ENCODE measurements at regions not wholly inside any gene's neighbourhood (a gene's known extent, or its start where the extent isn't known, plus 50 kb on each side); places are given as distances from the start of the nearest gene placed in this dataset.

DNA sequence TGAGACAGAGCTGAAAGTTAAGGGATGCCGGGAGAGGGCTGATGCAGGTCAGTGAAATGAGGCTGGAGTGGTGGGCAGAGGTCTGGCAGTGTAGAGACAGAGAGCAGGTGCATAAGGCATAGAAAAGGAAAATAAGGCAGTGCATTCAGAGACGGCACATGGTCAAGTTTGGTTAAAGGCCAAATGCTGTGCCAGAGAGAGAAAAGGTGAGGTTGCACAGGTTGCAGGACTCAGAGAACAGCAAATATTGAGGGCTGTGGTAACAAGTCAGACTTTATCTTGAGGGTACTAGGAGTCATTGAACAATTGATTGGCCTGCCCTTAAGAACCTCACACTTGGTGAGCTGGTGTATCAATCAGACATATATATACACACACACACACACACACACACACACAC is 102.9 kb upstream of the TSHZ2 start:
- DNase-seq (ENCODE audit: low spot score): no peak
- in situ Hi-C loops (cut with HindIII; ENCODE audit: low sequenced_read_pairs): no loop called here

DNA sequence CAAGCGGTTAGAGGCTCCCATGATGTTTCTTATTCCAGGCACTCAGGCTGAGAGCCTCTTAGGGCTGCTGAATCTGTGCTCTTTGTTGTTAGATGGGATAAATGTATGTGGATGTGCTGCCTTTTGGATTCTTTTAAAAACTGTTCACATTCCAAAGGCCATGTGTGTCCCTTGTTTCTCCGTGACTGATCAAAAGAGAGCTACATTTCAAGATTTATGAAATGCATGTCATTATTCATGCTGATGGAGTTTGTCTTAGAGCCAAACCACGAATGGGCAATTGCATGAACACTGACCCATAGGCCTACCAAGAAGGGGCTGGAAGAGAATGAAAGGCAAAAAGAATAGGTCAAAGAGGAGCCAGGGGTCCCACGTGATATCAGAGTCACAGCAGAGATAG is 104.9 kb upstream of the TSHZ2 start:
- in situ Hi-C loops (cut with HindIII; ENCODE audit: low sequenced_read_pairs): no loop called here
- DNase-seq (ENCODE audit: low spot score): no peak

DNA sequence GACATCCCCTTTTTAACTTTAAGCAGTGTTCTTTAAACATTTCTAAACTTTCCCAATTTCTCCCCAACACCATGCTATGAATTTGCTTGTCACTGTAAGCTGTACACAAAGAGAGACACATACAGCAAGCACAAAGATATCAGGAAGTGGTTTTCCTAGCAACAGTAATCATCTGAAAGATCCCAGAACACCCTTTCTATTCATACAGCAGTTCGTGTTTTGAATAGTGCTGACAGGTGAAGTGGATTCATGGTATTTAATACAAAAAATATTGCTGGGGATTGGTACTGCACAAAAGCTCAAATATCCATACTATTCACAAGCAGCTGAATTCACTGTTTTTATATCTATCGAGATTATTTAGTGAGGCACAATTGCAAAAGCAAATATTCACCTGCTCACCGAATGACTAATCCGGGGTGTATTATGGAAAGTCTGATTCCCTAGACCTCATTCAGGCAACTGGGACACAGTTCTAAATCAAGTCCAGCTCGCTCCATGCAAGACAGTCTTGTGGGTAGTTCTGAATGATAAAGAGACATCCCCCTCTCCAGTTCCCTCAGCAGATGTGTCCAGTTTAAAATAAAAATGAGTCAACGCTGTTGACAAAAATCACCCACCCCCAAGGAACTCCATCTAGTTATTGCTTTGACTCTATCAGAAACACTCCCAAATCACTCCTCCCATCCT is 107.1 kb upstream of the TSHZ2 start:
- no peak for DNase-seq (ENCODE audit: low spot score)
- in situ Hi-C loops (cut with HindIII; ENCODE audit: low sequenced_read_pairs): no loop called here

DNA sequence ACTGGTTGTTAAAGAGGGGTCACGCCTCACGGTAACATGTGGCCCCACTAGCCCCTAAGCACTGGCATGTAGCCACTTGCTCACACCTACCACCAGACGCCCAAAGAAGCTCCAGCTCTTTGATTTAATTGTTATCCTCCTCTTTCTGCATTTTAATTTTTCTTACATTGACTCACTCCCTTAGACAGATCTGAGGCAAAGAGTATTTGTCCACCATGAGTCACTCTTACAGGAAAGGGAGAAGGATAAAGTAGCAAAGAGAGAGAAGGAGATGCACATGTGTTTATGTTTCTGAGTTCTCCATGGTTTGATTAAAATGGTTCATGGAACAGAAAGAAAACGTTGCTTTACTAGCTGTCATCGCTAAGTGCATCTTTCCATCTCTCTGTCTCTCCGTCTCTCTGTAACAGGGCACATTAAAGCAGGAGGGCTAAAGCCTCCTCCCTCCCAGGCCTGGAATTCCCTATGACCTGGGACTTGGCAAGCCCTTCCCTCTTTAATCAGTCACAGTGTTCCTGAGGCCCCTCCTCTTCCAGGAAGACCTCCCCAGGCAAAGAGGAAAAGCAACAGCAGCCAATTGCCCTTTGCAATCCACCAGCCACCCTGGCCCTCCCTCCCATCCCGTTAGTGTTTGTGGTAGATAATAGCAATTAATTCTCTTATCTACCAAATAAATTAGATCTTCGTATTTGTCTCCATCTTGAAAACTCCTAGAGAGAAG is 112.8 kb upstream of the TSHZ2 start:
- in situ Hi-C loops (cut with HindIII; ENCODE audit: low sequenced_read_pairs): no loop called here
- DNase-seq (ENCODE audit: low spot score): no peak

GRCh38 chr20:52852714-52853113 is 119.4 kb upstream of the TSHZ2 start:
- DNase-seq (ENCODE audit: low spot score): no peak
- in situ Hi-C loops (cut with HindIII; ENCODE audit: low sequenced_read_pairs): no loop called here

- no peak for DNase-seq (ENCODE audit: low spot score)
- in situ Hi-C loops (cut with HindIII; ENCODE audit: low sequenced_read_pairs): no loop called here
These were observed 124.3 kb upstream of the TSHZ2 start for GRCh38 chr20:52847731-52848359.

- in situ Hi-C loops (cut with HindIII; ENCODE audit: low sequenced_read_pairs): no loop called here
- DNase-seq (ENCODE audit: low spot score): no peak
These were observed 125.0 kb upstream of the TSHZ2 start for GRCh38 chr20:52847029-52847660.

DNA sequence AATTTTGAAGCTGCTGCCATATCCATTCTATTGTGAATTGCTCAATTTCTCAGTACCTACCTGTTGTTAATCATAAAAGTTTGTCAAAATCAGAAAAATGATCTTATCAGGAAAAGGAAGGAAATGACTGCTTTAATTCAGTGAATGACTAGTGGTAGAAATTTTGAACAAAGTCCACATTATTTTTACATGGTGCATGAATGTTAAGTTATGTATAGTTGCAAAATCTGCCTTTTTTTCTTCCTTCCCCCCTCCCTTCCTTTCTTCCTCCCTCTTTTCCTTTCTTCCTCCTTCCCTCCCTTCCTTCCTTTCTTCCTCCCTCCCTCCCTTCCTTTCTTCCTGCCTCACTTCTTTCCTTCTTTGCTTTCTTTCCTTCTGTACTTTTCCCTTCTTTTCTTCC is 127.1 kb upstream of the TSHZ2 start:
- no peak for DNase-seq (ENCODE audit: low spot score)
- in situ Hi-C loops (cut with HindIII; ENCODE audit: low sequenced_read_pairs): no loop called here

- in situ Hi-C loops (cut with HindIII; ENCODE audit: low sequenced_read_pairs): no loop called here
- no peak for DNase-seq (ENCODE audit: low spot score)
These were observed 128.7 kb upstream of the TSHZ2 start for GRCh38 chr20:52843425-52843824.

- DNase-seq (ENCODE audit: low spot score): no peak
- in situ Hi-C loops (cut with HindIII; ENCODE audit: low sequenced_read_pairs): no loop called here
These were observed 131.2 kb upstream of the TSHZ2 start for GRCh38 chr20:52841003-52841402.

DNA sequence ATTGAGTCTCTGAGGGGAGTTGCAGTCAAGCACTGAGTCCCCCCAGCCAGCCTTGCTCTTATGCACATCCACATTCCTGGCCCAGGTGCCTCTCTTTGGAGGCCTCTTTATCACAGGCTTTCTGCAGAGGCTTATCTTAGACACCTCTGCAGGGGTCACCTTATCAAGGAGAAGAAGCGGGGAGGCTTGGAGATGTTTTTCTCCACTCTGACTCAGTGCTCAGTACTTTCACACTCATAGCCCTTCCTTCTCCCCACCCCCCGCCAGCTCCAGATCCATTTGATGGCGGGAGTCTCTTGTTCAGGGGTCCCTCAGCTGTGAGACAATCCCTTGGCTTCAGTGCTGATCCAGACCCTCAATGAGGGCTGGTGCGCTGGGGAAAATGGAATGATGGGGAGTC is 132.1 kb upstream of the TSHZ2 start:
- in situ Hi-C loops (cut with HindIII; ENCODE audit: low sequenced_read_pairs): no loop called here
- DNase-seq (ENCODE audit: low spot score): no peak

- DNase-seq (ENCODE audit: low spot score): no peak
- in situ Hi-C loops (cut with HindIII; ENCODE audit: low sequenced_read_pairs): no loop called here
These were observed 133.5 kb upstream of the TSHZ2 start for GRCh38 chr20:52838510-52839241.

- in situ Hi-C loops (cut with HindIII; ENCODE audit: low sequenced_read_pairs): no loop called here
- no peak for DNase-seq (ENCODE audit: low spot score)
These were observed 134.8 kb upstream of the TSHZ2 start for GRCh38 chr20:52837378-52837777.

DNA sequence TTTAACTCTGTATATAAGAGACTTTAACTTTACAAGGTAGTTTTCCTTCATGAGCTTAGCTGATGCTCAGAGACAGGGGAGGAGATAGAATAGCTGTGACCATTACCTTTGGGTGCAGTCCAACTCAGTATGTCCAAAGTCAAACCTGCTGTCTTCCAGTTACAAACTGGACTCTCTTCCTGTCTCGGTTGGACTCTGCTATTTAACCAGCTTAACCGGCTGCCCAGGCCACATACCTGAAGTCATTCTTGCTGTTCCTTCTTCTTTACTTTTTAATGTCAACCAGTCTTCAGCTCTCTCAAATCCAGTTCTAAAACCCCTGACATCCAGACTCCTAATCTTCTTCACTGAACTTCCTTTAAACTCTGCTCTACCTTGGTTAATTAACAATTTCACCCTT is 138.3 kb upstream of the TSHZ2 start:
- in situ Hi-C loops (cut with HindIII; ENCODE audit: low sequenced_read_pairs): no loop called here
- DNase-seq (ENCODE audit: low spot score): no peak

GRCh38 chr20:52832151-52832774 is 139.9 kb upstream of the TSHZ2 start:
- no peak for DNase-seq (ENCODE audit: low spot score)
- in situ Hi-C loops (cut with HindIII; ENCODE audit: low sequenced_read_pairs): no loop called here

GRCh38 chr20:52830598-52830997 is 141.6 kb upstream of the TSHZ2 start:
- in situ Hi-C loops (cut with HindIII; ENCODE audit: low sequenced_read_pairs): no loop called here
- no peak for DNase-seq (ENCODE audit: low spot score)

- in situ Hi-C loops (cut with HindIII; ENCODE audit: low sequenced_read_pairs): no loop called here
- DNase-seq (ENCODE audit: low spot score): no peak
These were observed 143.0 kb upstream of the TSHZ2 start for GRCh38 chr20:52829111-52829510.

DNA sequence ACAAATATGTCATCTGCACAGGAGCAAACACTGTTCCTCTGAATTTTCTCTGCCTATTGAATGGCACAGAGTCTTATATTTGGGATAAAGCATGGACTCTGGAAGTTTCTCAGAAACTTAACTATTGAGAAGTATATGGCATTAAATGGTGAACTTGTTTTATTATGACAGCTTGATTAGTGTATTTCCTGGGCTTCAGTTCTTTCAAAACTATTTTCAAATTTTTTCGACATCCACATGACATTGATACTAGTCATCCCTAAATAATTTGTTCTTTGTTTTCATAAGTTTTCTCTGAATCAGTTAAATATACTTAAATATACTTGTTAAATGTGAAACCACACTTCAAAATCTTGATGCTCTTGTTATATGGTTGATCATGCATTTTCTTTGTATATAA is 144.0 kb upstream of the TSHZ2 start:
- in situ Hi-C loops (cut with HindIII; ENCODE audit: low sequenced_read_pairs): no loop called here
- DNase-seq (ENCODE audit: low spot score): no peak

DNA sequence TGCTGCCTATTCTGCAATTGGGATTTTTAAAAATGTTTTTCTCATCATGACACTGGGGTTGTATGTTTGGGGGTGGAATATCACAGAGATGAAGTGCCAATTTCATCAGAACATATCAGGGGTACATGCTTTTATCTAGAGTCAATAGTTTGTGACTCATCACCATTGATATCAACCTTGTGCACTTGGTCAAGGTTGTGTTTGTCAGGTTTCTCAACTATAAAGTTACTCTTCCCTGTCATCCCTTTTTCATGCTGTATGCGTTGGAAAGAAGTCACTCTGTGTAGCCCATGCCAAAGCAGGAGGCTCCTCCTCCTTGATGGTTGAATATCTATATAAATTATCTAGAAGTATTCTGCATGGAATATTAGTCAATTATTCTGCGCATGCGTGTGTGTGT is 145.4 kb upstream of the TSHZ2 start:
- no peak for DNase-seq (ENCODE audit: low spot score)
- in situ Hi-C loops (cut with HindIII; ENCODE audit: low sequenced_read_pairs): no loop called here

Data from G401 (cell line).